Mesenchymal stem cell (in vitro differentiated cells and primary cell): ENCODE measurements at regions not wholly inside any gene's neighbourhood (a gene's known extent, or its start where the extent isn't known, plus 50 kb on each side); places are given as distances from the start of the nearest gene placed in this dataset.

Experiments used
- DNase-seq: peaks from one replicate; pipeline ENCODE4 v3.0.0-alpha.2; 2013
- H2AFZ ChIP-seq: one replicate; pipeline ENCODE4 v1.6.1; 2013; ENCODE audit warnings: low read depth, mild to moderate bottlenecking, control low read depth, inconsistent platforms, low read length, moderate library complexity
- H2AK5ac ChIP-seq: 2 replicates; pipeline ENCODE4 v1.6.1; 2013; ENCODE audit warnings: low read length, moderate library complexity, mild to moderate bottlenecking, inconsistent platforms; ENCODE audit not compliant: severe bottlenecking
- H2BK120ac ChIP-seq: one replicate; pipeline ENCODE4 v1.6.1; 2013; ENCODE audit warnings: low read depth, mild to moderate bottlenecking, inconsistent platforms, low read length, moderate library complexity
- H2BK12ac ChIP-seq, 2 experiments: one replicate each; pipeline ENCODE4 v1.6.1; 2013; ENCODE audit warnings: inconsistent platforms in 2 of 2, low read length in 2 of 2, mild to moderate bottlenecking in 2 of 2, moderate library complexity in 2 of 2, control low read depth in 1 of 2
- H2BK15ac ChIP-seq: one replicate; pipeline ENCODE4 v1.6.1; 2013; ENCODE audit warnings: mild to moderate bottlenecking, low read depth, inconsistent platforms; ENCODE audit not compliant: poor library complexity, severe bottlenecking
- H2BK5ac ChIP-seq: 2 replicates; pipeline ENCODE4 v1.6.1; 2013; ENCODE audit warnings: low read depth, mild to moderate bottlenecking, low read length, control low read depth, inconsistent platforms; ENCODE audit not compliant: poor library complexity, severe bottlenecking
- H3K14ac ChIP-seq, 2 experiments: one replicate each; pipeline ENCODE4 v1.6.1; 2013; ENCODE audit warnings: inconsistent platforms in 2 of 2, low read length in 2 of 2, control low read depth in 1 of 2, mild to moderate bottlenecking in 1 of 2, moderate library complexity in 1 of 2
- H3K18ac ChIP-seq, 2 experiments: one replicate each; pipeline ENCODE4 v1.6.1; 2013; ENCODE audit warnings: inconsistent platforms in 2 of 2, low read length in 2 of 2, control low read depth in 1 of 2, low read depth in 1 of 2, mild to moderate bottlenecking in 1 of 2
- H3K23ac ChIP-seq, 2 experiments: one replicate each; pipeline ENCODE4 v1.6.1; 2013; ENCODE audit warnings: inconsistent platforms in 2 of 2, low read length in 2 of 2, mild to moderate bottlenecking in 2 of 2, moderate library complexity in 2 of 2, control low read depth in 1 of 2
- H3K27ac ChIP-seq: 2 replicates; pipeline ENCODE4 v1.5.1; 2013; ENCODE audit warnings: mild to moderate bottlenecking, moderate library complexity, low read length, control low read depth, inconsistent platforms; ENCODE audit not compliant: poor library complexity, severe bottlenecking
- H3K27me3 ChIP-seq, 2 experiments: 2 replicates each; pipeline versions ENCODE4 v1.6.1 to v1.7.0; 2013; ENCODE audit warnings: low read length in 2 of 2, mild to moderate bottlenecking in 2 of 2, moderate library complexity in 2 of 2, control low read depth in 1 of 2, inconsistent platforms in 1 of 2; ENCODE audit not compliant: control insufficient read depth in 1 of 2, insufficient read depth in 1 of 2
- H3K36me3 ChIP-seq, 2 experiments: 2 replicates each; pipeline versions ENCODE4 v1.6.1 to v1.7.0; 2013; ENCODE audit warnings: low read length in 2 of 2, control low read depth in 1 of 2, inconsistent platforms in 1 of 2, low read depth in 1 of 2, mild to moderate bottlenecking in 1 of 2; ENCODE audit not compliant: insufficient read depth in 2 of 2, control insufficient read depth in 1 of 2
- H3K4ac ChIP-seq, 2 experiments: one replicate each; pipeline ENCODE4 v1.6.1; 2013; ENCODE audit warnings: inconsistent platforms in 2 of 2, low read length in 2 of 2, mild to moderate bottlenecking in 2 of 2, moderate library complexity in 2 of 2, control low read depth in 1 of 2, low read depth in 1 of 2
- H3K4me1 ChIP-seq: 2 replicates; pipeline ENCODE4 v1.6.1; 2013; ENCODE audit warnings: low read depth, low read length, control low read depth; ENCODE audit not compliant: control insufficient read depth, insufficient read depth
- H3K4me2 ChIP-seq: 2 replicates; pipeline ENCODE4 v1.6.1; 2013; ENCODE audit warnings: low read length, mild to moderate bottlenecking, inconsistent platforms; ENCODE audit not compliant: poor library complexity, severe bottlenecking
- H3K4me3 ChIP-seq, 2 experiments: 2 replicates each; pipeline versions ENCODE4 v1.5.1 to v1.7.0; 2013; ENCODE audit warnings: low read length in 2 of 2, mild to moderate bottlenecking in 2 of 2, control low read depth in 1 of 2, low read depth in 1 of 2; ENCODE audit not compliant: insufficient read depth in 1 of 2
- H3K79me1 ChIP-seq: replicated peaks from 2 replicates; pipeline ENCODE4 v1.6.1; 2013; ENCODE audit warnings: mild to moderate bottlenecking, control low read depth, low read length, inconsistent platforms; ENCODE audit not compliant: poor library complexity, severe bottlenecking
- H3K9ac ChIP-seq: 2 replicates; pipeline ENCODE4 v1.7.0; 2013; ENCODE audit warnings: mild to moderate bottlenecking, low read length, moderate library complexity
- H3K9me3 ChIP-seq: 2 replicates; pipeline ENCODE4 v1.7.0; 2013; ENCODE audit warnings: mild to moderate bottlenecking, low read length; ENCODE audit not compliant: control insufficient read depth
- H4K8ac ChIP-seq: one replicate; pipeline ENCODE4 v1.6.1; 2013; ENCODE audit warnings: inconsistent platforms, mild to moderate bottlenecking, low read length, moderate library complexity
- H4K91ac ChIP-seq: one replicate; pipeline ENCODE4 v1.6.1; 2013; ENCODE audit warnings: mild to moderate bottlenecking, low read length, inconsistent platforms
- WGBS: methylation state at CpG from one replicate; pipeline ENCODE4 v1.1.7; 2013; ENCODE audit warnings: mixed read lengths; 5-methylcytosine and 5-hydroxymethylcytosine counted together

- H4K91ac ChIP-seq: no peak overlapping the region
Observed at GRCh38 chr5:5062525-5063302, 77.4 kb upstream of the ADAMTS16 start.

GRCh38 chr5:5063533-5063953 is 76.6 kb upstream of the ADAMTS16 start:
- Histone ChIP-seq H3K9me3 (no peaks in the 10 kb centered on the region), H3K9ac (no peak overlapping the region), H3K4ac (no peak overlapping the region), H3K79me1 (no peaks in the 10 kb centered on the region), H3K27me3 (peaks cover 0 to 49% of the 10 kb centered on the region in 2 experiments), H3K18ac (no peak overlapping the region), H2BK120ac (no peak overlapping the region), H3K4me3 (no peak overlapping the region), H3K14ac (no peak overlapping the region), H3K27ac (no peak overlapping the region), H2BK15ac (no peak overlapping the region), H2AFZ (no peak overlapping the region), H3K36me3 (no peaks in the 10 kb centered on the region), H3K23ac (no peak overlapping the region), H3K4me1 (peaks cover 6% of the 10 kb centered on the region), H2BK12ac (no peak overlapping the region), H2AK5ac (no peak overlapping the region), H4K91ac (no peak overlapping the region), H2BK5ac (no peak overlapping the region), H4K8ac (no peak overlapping the region), H3K4me2 (no peak overlapping the region)
- 30% methylated on average over 2 of the region's 3 CpGs for WGBS
- no peak for DNase-seq

More at GRCh38 chr5:5062525-5063302, 77.4 kb upstream of the ADAMTS16 start:
- no peak for DNase-seq
- WGBS: 76% methylated on average over 3 of the region's 5 CpGs
- no peak overlapping the region for H3K23ac ChIP-seq
- no peak overlapping the region for H3K4ac ChIP-seq
- peak overlapping the region; percentile 75 for H3K27ac ChIP-seq
- no peaks in the 10 kb centered on the region for H3K9me3 ChIP-seq
- H2BK5ac ChIP-seq: peak overlapping the region; percentile 37
- no peak overlapping the region for H2AFZ ChIP-seq
- no peak overlapping the region for H4K8ac ChIP-seq
- H2AK5ac ChIP-seq: no peak overlapping the region
- peaks cover 0 to 42% of the 10 kb centered on the region in 2 experiments for H3K27me3 ChIP-seq
- no peak overlapping the region for H3K9ac ChIP-seq
- H3K4me1 ChIP-seq: peaks cover 6% of the 10 kb centered on the region
- no peak overlapping the region for H2BK120ac ChIP-seq
- no peak overlapping the region for H3K14ac ChIP-seq
- H2BK15ac ChIP-seq: no peak overlapping the region
- H3K4me2 ChIP-seq: no peak overlapping the region
- H2BK12ac ChIP-seq: no peak overlapping the region
- H3K36me3 ChIP-seq: no peaks in the 10 kb centered on the region
- no peak overlapping the region for H3K18ac ChIP-seq
- H3K4me3 ChIP-seq: no peak overlapping the region
- H3K79me1 ChIP-seq: no peaks in the 10 kb centered on the region

- H3K36me3 ChIP-seq: no peaks in the 10 kb centered on the region
- H3K9me3 ChIP-seq: no peaks in the 10 kb centered on the region
- H2BK120ac ChIP-seq: no peak overlapping the region
- H3K9ac ChIP-seq: no peak overlapping the region
- no peaks in the 10 kb centered on the region for H3K79me1 ChIP-seq
- H2BK12ac ChIP-seq: no peak overlapping the region
- H4K8ac ChIP-seq: no peak overlapping the region
- H2BK5ac ChIP-seq: no peak overlapping the region
- 90% methylated on average over 4 of the region's 4 CpGs for WGBS
- peaks cover 0 to 57% of the 10 kb centered on the region in 2 experiments for H3K27me3 ChIP-seq
- no peak overlapping the region for H3K4me3 ChIP-seq
- no peak for DNase-seq
- H4K91ac ChIP-seq: no peak overlapping the region
- no peak overlapping the region for H3K4ac ChIP-seq
- H3K18ac ChIP-seq: no peak overlapping the region
- peaks cover 6% of the 10 kb centered on the region for H3K4me1 ChIP-seq
- no peak overlapping the region for H3K27ac ChIP-seq
- H3K14ac ChIP-seq: no peak overlapping the region
- H3K4me2 ChIP-seq: no peak overlapping the region
- no peak overlapping the region for H3K23ac ChIP-seq
- H2BK15ac ChIP-seq: no peak overlapping the region
- H2AK5ac ChIP-seq: no peak overlapping the region
- no peak overlapping the region for H2AFZ ChIP-seq
Observed at GRCh38 chr5:5065472-5065871, 74.7 kb upstream of the ADAMTS16 start.

- Histone ChIP-seq H4K91ac (no peak overlapping the region), H4K8ac (no peak overlapping the region)
- DNase-seq: no peak
Observed at GRCh38 chr5:5066276-5067186, 73.6 kb upstream of the ADAMTS16 start.

More at GRCh38 chr5:5066276-5067186, 73.6 kb upstream of the ADAMTS16 start:
- H2AK5ac ChIP-seq: no peak overlapping the region
- no peak overlapping the region for H3K18ac ChIP-seq
- no peak overlapping the region for H3K27ac ChIP-seq
- no peak overlapping the region for H3K4ac ChIP-seq
- H3K4me2 ChIP-seq: no peak overlapping the region
- no peak overlapping the region for H2BK5ac ChIP-seq
- no peak overlapping the region for H2BK12ac ChIP-seq
- no peak overlapping the region for H2BK120ac ChIP-seq
- peaks cover under 1% of the 10 kb centered on the region for H3K9me3 ChIP-seq
- no peak overlapping the region for H3K4me3 ChIP-seq
- no peak overlapping the region for H3K9ac ChIP-seq
- peaks cover 0 to 66% of the 10 kb centered on the region in 2 experiments for H3K27me3 ChIP-seq
- H3K23ac ChIP-seq: no peak overlapping the region
- H3K4me1 ChIP-seq: peaks cover 6% of the 10 kb centered on the region
- H3K14ac ChIP-seq: no peak overlapping the region
- H3K79me1 ChIP-seq: no peaks in the 10 kb centered on the region
- WGBS: 64% methylated on average over 6 of the region's 6 CpGs
- H2AFZ ChIP-seq: no peak overlapping the region
- H3K36me3 ChIP-seq: no peaks in the 10 kb centered on the region
- no peak overlapping the region for H2BK15ac ChIP-seq
